ENCODE measurements at regions not wholly inside any gene's neighbourhood (a gene's known extent, or its start where the extent isn't known, plus 50 kb on each side); places are given as distances from the start of the nearest gene placed in this dataset.
A peak's percentile ranks its signal among the peaks of the same experiment; 100 is the strongest.

DNA sequence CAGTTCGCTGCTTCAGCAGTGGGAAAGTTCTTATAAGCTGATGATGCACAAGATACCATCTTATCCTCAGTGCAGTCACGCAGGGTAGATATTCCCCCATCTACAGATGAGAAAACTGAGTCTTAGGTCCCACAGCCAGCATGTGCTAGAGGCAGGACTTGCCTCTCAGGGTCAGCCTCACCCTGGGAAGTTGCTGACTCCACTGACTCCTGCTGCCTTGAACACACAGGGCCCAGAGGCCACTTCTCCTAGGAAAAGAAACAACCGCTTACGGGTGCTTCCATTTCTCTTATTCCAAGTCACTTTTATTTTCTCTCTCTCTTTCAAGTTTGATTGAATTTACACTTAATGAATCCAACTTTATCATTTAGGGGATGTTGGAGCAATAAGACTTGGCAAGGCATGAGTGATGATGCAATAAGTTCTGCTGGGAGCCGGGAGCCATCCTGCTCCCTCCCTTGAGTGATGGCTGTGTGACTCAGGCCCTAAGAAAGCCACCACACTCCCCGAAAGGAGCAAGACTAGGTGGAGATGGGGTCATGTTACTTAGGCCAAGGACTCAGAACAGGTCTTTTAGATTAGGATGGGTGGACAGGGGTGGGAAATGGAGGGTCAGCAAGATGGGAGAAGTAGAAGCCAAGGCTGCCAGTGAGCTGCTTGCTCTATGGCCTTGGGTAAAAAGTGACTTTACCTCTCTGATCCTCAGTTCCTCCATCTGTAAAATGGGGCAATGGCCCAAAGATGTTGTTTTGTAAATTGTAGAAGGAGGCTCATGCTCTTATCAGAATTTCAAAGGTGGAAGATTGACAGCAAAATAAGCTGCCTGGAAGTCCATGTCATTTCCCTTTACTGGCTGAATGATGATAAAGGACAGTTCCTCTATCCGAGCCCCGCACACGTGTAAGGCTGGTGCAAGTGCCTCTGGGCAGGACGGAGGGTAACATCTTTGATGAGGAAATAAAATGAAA is 67.4 kb upstream of the ZNF618 start:
- H3K9me3 Mint-ChIP-seq, result no peaks in the 10 kb centered on the region

DNA sequence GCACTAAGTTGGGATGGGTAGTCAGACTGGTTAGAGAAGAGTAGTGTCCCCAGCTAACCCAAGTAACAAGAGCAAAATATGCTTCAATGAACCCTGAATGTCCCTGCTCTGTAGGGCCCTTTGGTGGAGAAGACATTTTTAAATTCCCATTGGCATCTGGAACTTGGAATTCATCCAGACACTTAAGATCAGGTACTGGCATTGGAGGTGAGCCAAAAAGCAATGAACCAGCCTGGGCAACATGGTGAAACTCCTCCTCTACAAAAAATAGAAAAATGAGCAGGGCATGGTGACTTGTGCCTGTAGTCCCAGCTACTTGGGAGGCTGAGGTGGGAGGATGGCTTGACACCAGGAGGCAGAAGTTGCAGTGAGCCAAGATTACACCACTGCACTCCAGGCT is 58.9 kb upstream of the ZNF618 start:
- Mint-ChIP-seq H3K27ac (no peak overlapping the region), H3K27me3 (peaks cover 9% of the 10 kb centered on the region), H3K4me3 (no peak overlapping the region), H3K9me3 (peaks cover 0 to 3% (median 2%) of the 10 kb centered on the region in 3 donors), H3K4me1 (no peaks in the 10 kb centered on the region), H3K36me3 (no peaks in the 10 kb centered on the region)

More for the DNA sequence above, 67.4 kb upstream of the ZNF618 start:
- Mint-ChIP-seq H3K4me1 (peaks cover 0 to 2% (median 0%) of the 10 kb centered on the region in 3 donors), H3K36me3 (no peaks in the 10 kb centered on the region), H3K4me3 (no peak overlapping the region), H3K27ac (no peak overlapping the region), H3K27me3 (peaks cover 5% of the 10 kb centered on the region)

DNA sequence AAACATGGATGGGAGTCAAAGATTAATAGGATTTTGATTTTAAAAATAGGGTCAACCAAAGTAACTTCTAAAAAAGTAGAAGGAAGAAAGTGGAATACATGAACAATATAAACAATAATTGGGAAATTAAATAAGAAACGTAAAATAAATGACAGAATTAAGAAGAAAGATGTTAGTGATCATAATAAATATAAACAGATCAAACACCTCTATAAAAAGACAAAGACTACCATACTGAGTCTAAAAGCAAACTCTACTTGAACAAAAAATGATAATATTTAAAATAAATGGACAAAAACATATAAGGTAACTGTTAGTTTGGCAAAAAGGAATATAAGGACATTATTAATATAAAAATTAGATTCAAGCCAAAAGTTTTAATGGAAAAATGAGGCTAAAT is 57.7 kb upstream of the ZNF618 start:
- H3K36me3 Mint-ChIP-seq, result no peaks in the 10 kb centered on the region
- peaks cover 6% of the 10 kb centered on the region for H3K27me3 Mint-ChIP-seq

DNA sequence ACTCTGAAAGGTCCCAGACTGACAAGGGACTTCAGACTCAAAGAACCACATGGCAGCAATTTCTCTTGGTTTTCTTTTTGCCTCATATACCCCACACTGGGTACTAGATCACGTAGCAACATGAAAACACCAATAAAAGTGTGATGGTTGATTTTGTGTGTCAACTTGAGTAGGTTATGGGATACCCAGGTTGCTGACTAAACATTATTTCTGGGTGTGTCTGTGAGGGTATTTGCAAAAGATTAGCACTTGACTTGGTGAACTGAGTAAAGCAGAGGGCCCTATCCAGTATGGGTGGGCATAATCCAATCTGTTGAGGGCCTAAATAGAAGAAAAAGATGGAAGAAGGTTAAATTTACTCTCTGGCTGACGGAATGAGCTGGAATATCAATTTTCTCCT is 53.8 kb upstream of the ZNF618 start:
- Mint-ChIP-seq H3K9me3 (peaks cover 15 to 19% (median 15%) of the 10 kb centered on the region in 3 donors), H3K27me3 (no peaks in the 10 kb centered on the region), H3K4me3 (no peak overlapping the region), H3K27ac (no peak overlapping the region), H3K36me3 (no peaks in the 10 kb centered on the region), H3K4me1 (no peaks in the 10 kb centered on the region)

More for the DNA sequence above, 57.7 kb upstream of the ZNF618 start:
- Mint-ChIP-seq H3K9me3 (peaks cover 2 to 10% (median 7%) of the 10 kb centered on the region in 3 donors), H3K27ac (no peak overlapping the region), H3K4me1 (no peaks in the 10 kb centered on the region), H3K4me3 (no peak overlapping the region)

DNA sequence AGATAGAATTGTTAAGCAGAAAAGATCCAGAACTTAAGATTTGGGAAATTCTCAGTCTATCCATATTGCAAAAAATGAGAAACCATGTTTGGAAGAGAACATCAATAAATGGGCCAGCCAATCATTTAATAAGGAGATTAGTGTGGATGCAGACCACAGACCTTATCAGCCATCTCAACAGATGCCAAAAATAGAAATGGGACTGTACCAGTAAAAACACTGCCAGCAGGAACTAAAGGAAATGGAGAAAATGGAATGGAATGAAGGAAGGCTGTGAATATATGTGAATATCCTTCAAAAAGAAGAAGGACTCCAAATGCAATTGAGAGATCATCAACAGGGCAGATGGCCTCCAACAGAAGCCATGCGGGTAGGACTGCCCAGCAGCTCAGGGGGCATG is 52.7 kb upstream of the ZNF618 start:
- no peaks in the 10 kb centered on the region for H3K4me1 Mint-ChIP-seq
- no peaks in the 10 kb centered on the region for H3K27me3 Mint-ChIP-seq
- peaks cover 15 to 19% (median 16%) of the 10 kb centered on the region in 3 donors for H3K9me3 Mint-ChIP-seq
- peak overlapping the region in 1 of 4 donors; percentile 34 for H3K4me3 Mint-ChIP-seq
- no peaks in the 10 kb centered on the region for H3K36me3 Mint-ChIP-seq
- no peak overlapping the region for H3K27ac Mint-ChIP-seq
